GM21390 (cell line): ENCODE measurements at regions not wholly inside any gene's neighbourhood (a gene's known extent, or its start where the extent isn't known, plus 50 kb on each side); places are given as distances from the start of the nearest gene placed in this dataset.

Experiments
- ATAC-seq: cut with Tn5 transposase; IDR thresholded peaks from one replicate; pipeline ENCODE4 v1.9.1; 2021; ENCODE audit not compliant: unreplicated experiment

DNA sequence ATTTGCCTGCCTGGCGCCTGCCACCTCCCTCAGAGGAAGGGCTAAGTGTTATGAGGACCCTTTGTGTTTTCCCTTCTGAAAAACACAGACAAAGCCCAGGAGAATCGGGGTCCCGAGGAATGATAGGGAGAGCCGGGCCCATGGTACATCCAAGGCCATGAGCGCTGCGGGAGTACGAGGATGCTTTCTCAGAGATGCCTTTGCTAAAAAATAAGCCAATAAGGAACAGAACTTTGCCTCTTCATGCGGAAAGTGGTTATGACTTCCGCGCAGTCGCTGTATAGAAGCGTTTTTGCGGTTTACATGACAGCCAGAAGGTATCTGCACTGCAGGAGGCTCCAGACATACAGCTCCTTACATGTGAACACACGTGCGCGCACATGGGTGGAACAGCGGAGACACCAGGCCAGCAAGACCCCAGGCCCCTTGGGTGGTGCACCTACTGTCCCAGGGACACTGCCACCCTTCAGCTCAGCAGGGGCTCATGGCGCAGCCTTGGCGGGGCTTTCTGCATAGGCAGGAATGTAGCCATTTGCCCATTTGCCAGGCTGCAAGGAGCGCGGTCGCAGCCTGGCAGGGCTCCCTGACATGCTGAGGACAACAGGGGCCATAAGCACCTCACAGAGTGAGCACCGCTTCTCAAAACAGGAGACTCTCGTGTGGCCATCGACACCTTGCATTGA is 252.4 kb upstream of the SALL3 start:
- ATAC-seq: no peak

GRCh38 chr18:78727877-78728783 is 251.5 kb upstream of the SALL3 start:
- ATAC-seq: no peak

GRCh38 chr18:78728784-78729467 is 250.7 kb upstream of the SALL3 start:
- no peak for ATAC-seq

DNA sequence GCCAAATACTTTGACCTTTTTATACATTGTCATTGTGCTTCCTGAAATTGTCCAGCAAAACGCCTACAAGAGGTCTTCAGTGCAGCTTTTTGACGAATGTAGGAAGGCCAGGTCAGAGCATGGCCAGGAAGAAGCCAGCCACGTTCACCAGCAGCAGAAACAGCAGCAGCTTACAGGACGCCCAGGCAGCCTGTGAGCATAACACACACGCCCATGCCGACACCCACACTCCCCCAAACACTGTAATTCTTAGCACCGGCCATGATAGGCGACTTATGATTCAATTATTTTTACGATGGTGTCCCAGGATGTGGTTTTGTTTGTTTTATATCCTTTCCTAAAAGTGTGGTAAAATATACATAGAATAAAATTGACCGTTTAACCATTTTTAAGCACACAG is 249.1 kb upstream of the SALL3 start:
- no peak for ATAC-seq

DNA sequence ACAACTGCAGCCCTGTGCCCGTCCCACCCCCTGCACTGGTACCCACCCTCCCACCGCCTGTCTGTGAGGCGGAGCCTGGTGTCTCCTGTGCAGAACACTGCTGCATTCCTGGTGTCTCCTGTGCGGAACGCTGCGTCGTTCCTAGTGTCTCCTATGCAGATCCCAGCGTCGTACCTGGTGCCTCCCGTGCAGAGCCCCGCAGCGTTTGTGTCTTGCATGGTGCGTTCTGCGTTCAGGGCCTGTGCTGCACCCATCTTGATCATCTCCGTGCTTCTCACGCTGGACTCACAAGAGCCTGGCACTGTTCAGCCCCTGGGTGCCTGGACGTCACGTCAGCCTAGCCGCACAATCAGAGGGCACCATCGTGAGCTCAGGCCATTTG is 248.6 kb upstream of the SALL3 start:
- ATAC-seq: no peak

DNA sequence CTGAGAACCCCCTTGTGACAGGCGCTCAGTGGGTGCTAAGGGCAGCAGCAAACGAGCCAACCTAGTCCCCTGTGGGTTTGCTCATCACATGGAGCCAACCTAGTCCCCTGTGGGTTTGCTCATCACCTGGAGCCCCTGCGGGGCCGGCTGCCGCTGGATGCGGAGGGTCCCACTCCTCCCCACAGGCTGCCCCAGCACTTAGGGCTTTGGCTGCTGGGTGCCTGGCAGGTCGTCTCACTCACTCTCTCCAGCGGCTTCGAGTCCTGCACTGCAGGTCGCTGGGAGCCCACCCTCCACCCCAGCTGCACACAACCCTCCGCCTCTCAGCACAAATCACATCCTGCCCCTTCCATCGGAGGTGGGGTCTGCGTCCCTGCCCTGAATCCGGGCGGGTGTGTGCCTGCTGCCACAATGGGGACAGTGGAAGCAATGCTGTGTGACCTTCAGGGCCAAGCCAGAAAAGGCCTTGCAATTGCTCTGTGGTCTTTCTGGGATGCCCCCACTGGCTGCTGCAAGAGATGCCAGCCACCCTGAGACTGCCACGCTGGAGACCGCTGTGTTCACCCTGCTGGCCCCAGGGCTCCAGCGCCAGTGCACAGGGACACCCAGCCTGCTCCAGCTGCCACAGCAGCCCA is 248.1 kb upstream of the SALL3 start:
- no peak for ATAC-seq

GRCh38 chr18:78732273-78733210 is 247.1 kb upstream of the SALL3 start:
- ATAC-seq: no peak

GRCh38 chr18:78733762-78734613 is 245.6 kb upstream of the SALL3 start:
- ATAC-seq: no peak

DNA sequence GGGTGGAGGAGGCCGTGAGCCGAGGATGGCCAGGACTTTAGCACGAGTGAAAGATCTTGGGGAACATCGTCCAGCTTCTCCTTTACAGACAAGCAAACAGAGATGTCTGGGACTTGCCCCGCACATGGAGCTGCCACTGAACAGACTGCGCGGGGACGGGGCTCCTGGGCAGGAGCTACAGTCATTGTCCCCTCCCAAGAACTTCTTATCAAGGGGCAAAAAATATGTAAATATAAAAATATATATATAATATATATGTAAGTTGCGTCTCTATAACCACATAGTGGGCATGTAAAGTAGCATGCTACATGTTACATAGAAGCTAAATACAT is 245.0 kb upstream of the SALL3 start:
- no peak for ATAC-seq

DNA sequence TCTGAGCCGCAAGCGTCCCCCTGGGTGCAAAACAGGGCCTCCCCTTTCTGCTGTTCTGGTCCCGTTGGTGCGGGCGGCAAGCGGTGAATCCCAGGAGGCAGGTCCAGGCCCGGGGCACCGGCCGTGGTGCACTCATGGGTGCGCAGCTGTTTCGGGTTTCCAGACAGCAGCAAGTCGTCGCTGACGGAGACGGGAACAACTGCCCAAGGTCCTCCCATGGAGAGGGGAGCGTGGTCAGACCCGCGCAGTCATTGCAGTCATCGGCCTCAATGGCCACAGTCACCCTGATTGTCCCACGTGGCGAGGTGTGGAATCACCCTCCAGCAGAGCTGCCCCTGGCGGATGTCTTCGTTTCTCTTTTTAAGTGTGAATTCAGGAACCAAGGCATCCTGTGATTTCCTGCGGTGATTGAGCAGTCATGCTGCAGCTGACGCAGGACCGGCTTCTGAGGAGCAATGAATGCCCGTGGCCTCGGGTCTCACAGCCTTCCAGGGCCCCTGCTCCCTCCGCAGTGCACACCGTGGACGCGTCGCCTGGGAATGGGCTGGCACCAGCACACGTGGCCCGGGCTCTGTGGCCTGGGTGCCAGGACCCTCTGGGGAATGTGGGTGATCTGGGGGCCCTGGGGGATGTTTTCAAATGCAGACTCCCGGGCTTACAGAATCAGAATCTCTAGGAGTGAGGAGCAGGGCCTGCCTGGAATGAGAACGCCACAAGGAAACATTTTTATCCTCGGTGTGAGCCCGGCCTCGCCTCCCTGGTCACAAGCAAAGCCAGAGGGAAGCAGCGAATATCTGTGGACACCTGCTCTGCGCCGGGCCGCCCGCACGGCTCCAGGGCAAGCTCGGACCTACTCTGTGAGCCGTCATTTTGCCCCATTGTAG is 244.2 kb upstream of the SALL3 start:
- no peak for ATAC-seq

DNA sequence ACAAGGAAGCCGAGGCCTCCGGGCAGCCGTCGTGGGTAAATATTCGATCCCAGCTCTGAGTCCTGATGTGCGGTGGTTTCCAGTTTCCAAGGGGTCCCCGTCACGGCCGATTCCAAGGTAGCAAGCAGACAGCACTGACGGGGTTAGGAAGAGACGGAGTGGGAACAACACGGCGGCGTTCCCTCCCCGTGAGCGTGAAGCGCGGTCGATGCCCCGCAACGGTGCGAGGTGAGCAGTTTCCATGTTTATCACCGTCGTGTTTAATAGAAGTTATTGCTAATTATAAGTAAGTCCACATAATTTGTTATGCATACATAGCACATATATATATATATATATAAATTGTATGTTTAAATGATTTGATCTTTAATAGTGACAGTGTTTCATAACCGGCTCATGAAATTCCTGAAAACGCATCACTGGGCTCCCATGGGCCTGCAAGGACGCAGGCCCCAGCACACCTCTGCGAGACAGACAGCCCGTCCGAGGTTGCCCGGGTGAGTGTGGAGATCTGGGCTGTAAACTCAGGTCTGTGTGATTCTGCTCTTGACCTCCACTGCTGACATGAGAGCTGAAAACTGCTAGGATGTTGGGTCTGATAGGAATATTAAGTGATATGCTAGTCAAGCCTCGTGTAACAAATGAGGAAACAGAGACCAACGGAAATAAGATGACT is 243.5 kb upstream of the SALL3 start:
- ATAC-seq: no peak

DNA sequence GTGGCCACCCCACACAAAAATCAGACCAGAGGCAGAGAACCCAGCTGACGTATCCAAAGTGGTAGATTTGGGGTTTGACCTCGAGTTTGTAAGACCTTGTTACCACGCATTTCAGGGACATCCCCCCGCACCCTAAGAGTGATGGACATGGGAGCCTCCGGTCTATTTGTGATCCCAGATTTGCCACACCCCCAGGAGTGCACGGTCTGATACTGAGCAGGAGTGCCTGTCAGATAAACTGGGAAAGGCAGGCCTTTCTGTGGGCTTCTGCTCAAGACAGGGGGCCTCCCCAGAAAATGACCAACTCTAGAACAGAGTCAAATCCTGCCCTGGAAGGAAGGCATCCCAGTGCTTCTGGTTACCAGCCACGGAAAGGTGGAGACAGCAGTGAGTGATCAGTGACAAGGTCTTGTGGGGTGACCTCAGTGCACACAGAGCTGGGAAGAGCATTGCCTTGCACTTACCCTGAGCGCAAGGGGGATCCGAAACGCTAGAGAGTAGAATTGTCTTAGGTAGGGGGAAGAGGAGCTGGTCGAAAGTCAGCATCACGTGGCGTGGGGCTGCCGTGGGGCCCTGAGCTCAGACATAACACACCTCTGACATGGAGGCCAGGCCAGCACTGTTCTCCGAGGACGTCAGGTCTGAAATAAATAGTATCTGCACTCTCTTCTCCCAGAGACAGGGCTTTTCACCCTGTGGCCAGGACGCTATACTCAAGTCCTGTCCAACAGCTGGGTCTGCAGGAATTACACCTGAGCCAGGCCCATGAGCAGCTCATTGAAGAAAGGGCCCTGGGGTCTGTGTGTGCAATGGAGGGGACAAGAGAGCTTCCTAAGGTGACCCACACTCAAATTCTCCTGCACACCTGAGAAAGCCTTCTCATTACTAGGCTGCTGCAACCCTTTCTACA is 242.4 kb upstream of the SALL3 start:
- no peak for ATAC-seq

GRCh38 chr18:78738076-78738690 is 241.4 kb upstream of the SALL3 start:
- no peak for ATAC-seq

- no peak for ATAC-seq
Measured at GRCh38 chr18:78739115-78739514, 240.5 kb upstream of the SALL3 start.

DNA sequence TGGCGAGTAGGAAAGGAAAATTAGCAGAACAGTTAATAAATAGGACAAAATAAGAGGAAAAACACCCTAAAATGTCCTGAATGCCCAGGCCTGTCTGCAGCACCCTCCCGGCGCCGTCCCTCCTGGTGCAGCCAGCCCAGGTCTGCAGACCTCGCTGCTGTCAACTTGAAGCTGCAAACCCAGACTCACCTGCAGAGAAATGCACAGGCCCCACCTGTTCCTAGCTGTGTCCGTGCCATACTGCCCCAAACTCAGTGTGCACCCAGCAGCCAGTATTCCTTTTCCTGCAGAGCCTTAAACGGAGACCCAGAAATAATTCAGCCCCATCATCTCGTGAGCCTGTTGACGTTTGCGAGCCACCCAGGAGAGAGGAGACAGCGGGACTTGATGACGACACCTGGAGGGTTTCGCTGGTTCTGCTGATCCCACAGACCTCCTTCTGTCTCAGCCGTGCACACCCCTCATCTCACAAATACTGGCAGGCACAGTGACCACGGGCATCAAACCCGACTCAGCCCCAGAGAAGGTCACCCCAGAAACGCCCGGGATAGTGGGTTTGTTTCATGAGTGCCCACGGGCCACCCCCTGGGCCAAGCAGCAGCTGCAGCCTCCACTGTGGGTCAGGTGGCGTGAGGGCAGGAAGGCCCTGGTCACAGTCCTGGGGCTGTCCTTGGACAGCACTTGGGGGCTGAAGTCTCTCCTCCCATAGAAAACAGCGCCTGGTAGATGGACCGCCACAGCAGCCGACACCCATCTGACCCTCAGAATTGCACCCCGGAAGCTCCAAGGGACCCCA is 239.5 kb upstream of the SALL3 start:
- no peak for ATAC-seq

DNA sequence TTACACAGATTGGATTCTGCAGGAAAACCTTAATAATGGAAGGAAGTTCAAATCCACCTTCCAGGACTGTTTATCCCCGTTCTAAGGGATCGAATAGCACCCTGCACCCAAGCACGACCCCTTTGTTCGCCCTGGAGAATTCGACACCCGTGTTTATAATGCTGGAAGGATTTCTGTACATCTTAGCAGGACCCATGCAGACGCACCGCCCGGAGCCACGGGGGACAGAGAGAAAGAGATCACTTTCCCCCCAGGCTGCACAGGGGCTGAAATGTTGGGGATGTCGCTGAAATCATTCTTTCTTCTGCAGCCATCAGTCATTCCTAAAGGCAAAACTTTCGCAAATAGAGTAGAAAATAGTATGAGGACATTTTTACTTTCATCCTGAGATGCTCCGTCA is 238.7 kb upstream of the SALL3 start:
- ATAC-seq: no peak
